Eye (tissue), 1 donor: ENCODE measurements at regions not wholly inside any gene's neighbourhood (a gene's known extent, or its start where the extent isn't known, plus 50 kb on each side); places are given as distances from the start of the nearest gene placed in this dataset.

Source experiments
- DNase-seq: peaks from one replicate; pipeline ENCODE4 v3.0.0-alpha.2; 2015

- no peak for DNase-seq
Observed at GRCh38 chr4:41465146-41465761, 72.7 kb upstream of the LIMCH1 start.

DNA sequence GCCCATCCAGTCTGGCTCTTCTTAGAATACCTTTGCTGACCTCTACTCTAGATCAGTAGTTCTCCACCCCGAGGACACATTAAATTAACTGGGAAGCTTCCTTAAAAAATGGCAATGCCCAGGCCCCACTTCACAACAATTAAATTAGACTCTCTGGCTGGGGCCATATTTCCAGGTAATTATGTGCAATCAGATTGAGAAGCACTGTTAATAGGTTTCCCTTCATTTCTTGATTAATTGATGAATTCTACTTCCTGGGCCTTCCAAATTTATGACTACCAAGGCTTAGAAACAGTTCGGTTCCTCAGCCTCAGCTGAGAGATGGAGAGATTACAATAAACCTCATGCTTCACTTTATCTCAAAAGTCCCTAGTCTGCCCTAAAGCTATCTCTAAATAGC, 71.7 kb upstream of the LIMCH1 start:
- no peak for DNase-seq

- DNase-seq, result no peak
Observed at GRCh38 chr4:41468122-41468521, 69.8 kb upstream of the LIMCH1 start.

DNA sequence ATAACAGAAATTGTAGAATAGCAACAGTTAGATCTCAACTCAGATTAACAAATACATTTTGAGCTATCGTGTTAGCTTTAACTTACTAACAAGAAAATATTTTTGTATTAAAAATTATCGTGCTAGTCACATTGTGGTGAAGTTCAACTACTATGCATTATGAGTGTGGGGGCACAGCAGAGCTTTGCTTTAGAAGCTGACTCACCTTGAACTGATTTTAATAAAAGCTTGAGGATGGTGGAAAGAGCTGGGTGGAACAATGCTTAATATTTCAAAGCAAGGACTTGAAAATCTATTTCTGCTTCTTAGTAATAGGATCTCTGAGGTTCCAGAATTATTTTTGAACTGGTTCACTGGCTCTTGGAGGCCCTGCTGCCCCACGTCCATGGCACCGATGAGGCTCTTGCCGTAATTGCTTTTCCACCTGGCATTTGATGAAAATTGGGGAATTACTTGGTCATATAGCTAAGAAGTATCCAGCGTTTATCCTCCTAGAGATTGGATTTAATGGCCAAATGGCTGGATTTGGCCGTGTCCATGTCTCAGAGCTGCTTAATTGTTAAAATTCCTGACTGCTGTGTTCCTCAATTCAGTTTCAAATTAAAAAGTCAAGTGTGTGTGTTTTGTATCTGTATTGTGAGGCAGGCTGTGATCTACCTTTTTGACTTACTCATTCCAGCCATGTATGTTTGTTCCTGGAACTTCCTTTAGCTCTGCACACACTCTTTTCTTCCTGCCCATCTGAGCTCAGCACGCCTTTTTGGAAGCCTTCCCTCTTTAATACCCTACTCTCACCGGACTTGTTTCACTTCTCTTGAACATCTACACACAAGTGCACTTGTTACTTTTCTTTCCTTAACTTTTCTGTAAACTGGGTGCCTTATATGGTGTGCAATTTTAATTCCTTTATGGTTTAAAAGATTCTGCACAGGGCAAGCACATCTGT, 66.6 kb upstream of the LIMCH1 start:
- no peak for DNase-seq

DNA sequence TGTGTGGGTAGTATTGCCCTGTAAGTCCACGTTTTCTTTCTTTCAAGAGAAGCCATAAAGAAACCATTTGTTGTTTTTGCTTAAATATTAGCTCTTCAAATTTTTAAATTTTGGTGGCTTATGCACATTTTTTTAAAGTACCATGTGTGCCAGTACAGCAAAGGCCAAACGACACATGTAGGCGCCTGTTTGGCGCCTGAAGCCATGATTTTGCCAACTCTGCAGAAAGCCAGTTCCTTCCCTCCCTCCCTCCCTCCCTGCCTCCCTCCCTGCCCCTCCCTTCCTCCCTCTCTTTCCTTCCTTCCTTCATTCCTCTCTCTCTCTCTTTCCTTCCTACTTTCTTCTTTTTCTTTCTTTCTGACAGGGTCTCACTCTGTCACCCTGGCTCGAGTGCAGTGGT, 65.9 kb upstream of the LIMCH1 start:
- no peak for DNase-seq

DNA sequence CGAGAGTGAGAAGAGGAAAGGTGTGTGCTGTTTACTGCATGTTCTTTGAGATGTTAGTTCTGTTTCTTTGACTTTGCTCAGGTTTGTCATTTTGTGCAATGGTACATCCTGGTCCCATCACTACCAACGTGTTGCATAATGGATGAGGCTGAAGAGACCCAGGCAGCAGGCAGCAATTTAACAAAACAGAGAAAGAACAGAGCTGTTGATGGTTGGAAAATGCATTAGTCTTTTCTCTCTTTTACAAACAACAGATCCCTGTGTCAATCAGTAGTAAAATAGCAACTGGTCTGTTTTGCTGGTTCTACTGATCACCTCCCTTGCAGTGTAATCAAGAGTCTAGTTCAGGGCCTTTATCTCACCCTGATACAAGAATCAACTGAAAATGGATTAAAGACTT, 64.8 kb upstream of the LIMCH1 start:
- no peak for DNase-seq

DNA sequence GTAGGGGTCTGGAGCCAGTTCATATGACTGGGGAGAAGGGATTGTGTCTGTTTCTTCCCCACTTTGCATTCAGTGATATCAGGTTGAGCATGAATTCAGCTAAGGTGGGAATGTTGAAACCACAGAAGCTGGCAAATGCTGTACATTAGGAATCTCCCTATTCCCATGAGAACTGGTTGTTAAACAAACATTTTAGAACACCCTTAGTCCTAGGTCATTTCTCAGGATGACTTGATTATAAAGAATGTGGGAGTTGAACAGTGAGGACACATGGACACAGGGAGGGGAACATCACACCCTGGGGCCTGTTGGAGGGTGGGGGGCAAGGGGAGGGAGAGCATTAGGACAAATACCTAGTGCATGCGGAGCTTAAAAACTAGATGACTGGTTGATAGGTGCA, 62.6 kb upstream of the LIMCH1 start:
- DNase-seq, result no peak

DNA sequence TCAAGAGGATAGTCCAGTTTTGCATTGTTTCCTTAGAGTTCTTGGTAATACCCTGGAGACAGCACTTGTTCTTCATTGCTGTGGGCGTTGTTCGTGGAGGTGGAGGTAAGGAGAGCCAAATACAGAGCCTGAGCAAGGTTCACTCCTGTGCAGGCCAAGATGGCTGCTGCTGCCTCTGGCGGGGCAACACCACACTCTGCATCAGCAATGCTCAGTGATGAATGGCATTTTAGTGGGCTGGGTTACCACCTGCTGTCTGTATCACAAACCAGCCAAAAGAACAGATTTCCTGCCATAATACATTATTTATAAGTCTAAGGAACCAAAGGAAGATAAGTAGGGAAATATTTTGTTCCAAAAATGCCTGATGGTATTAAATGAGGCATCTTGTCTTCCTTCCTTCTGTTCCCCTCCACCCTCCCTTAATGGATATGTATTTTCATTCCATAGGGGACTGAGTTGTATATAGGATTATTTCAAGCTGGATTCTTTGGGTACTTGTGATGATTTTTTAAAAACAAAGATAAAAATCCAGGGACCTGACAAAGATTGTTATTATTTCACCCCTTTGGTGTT, 61.6 kb upstream of the LIMCH1 start:
- DNase-seq, result no peak

- DNase-seq, result no peak
Observed at GRCh38 chr4:41477181-41477905, 60.6 kb upstream of the LIMCH1 start.

GRCh38 chr4:41478518-41478917, 59.4 kb upstream of the LIMCH1 start:
- no peak for DNase-seq

DNA sequence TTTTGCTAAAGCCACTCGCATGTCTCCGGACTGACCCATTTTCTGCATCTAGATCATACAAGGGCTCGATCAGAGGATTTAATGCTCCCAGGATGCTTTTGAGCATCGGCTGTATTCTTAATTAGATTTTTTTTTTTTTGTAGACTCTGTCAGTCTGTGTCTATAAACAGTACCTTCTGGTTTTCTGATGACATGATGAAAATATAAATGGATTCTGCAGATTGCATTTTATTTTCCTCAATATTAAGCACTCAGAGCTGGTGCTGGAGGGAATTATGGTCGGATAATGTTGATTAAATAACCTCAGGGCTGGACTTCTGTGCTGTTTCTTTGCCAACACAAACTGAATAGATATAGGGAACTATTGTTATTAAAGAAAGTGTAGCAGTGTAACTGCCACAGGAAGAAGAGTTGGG, 57.1 kb upstream of the LIMCH1 start:
- no peak for DNase-seq

DNA sequence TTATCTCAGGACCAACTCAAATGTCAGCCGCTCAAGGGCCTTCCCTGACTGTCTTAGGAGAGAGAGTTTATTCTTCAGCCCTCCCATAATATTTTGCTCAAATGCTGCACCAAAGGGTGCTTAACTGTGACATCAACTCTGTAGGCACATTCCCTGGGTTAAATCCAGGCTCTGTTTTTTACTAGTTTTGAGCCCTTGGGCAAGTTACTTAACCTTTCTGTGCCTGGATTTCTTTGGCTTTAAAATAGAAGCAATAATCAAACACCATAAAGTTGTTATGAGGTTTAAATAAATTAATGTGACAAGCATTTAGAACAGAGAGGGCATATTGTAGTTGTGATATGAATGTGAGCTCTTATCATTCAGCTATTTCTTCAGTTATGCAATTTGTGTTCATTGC, 54.2 kb upstream of the LIMCH1 start:
- DNase-seq, result no peak

GRCh38 chr4:41485041-41485440, 52.9 kb upstream of the LIMCH1 start:
- DNase-seq, result no peak

GRCh38 chr4:41487868-41488440, 50.0 kb upstream of the LIMCH1 start:
- no peak for DNase-seq
